H1 (cell line): ENCODE measurements at regions not wholly inside any gene's neighbourhood (a gene's known extent, or its start where the extent isn't known, plus 50 kb on each side); places are given as distances from the start of the nearest gene placed in this dataset.

Experiments
- CTCF ChIA-PET: fragments of 300-600 bp; sonication (Branson Sonifier 250); formaldehyde crosslinking; loops from one replicate; lab custom pipeline; 2021; ENCODE audit not compliant: partially characterized antibody; lab: Charles Lee
- POLR2A ChIA-PET: fragments of 300-600 bp; sonication (Branson Sonifier 250); formaldehyde crosslinking; loops from one replicate; lab custom pipeline; 2021; ENCODE audit warnings: inconsistent platforms; ENCODE audit not compliant: partially characterized antibody; lab: Charles Lee
- DNase-seq, 2 experiments: peaks; one replicate each; pipeline versions ENCODE4 v3.0.0 to v3.0.0-alpha.2; 2010 to 2022; ENCODE audit warnings: low spot score in 2 of 2, low read depth in 1 of 2, mixed read lengths in 1 of 2
- FAIRE-seq: peaks from 2 replicates; lab custom pipeline; 2011; peaks lifted over from hg19 to GRCh38; lab: Jason Lieb, UNC
- H2AFZ ChIP-seq: 2 replicates; pipeline ENCODE4 v1.8.1; 2012; ENCODE audit warnings: low read length, inconsistent platforms
- H2AK5ac ChIP-seq: 2 replicates; pipeline ENCODE4 v1.6.1; 2013; ENCODE audit warnings: low read depth, low read length
- H2BK120ac ChIP-seq: replicated peaks from 2 replicates; pipeline ENCODE3; 2013; ENCODE audit warnings: low read depth, low read length, inconsistent platforms
- H2BK12ac ChIP-seq: 2 replicates; pipeline ENCODE4 v1.6.1; 2013; ENCODE audit warnings: low read depth, low read length
- H2BK15ac ChIP-seq: 2 replicates; pipeline ENCODE4 v1.6.1; 2013; ENCODE audit warnings: low read length
- H2BK20ac ChIP-seq: 2 replicates; pipeline ENCODE4 v1.6.1; 2013; ENCODE audit warnings: low read length
- H2BK5ac ChIP-seq: 2 replicates; pipeline ENCODE4 v1.6.1; 2013; ENCODE audit warnings: low read depth, low read length
- H3K14ac ChIP-seq: 2 replicates; pipeline ENCODE4 v1.6.1; 2013; ENCODE audit warnings: inconsistent platforms; ENCODE audit not compliant: insufficient read length
- H3K18ac ChIP-seq: 2 replicates; pipeline ENCODE4 v1.6.1; 2013; ENCODE audit warnings: low read length; ENCODE audit errors: extremely low read depth
- H3K23ac ChIP-seq: 2 replicates; pipeline ENCODE4 v1.6.1; 2013; ENCODE audit warnings: inconsistent platforms; ENCODE audit not compliant: insufficient read length
- H3K23me2 ChIP-seq: 2 replicates; pipeline ENCODE4 v1.6.1; 2013; ENCODE audit warnings: low read depth, low read length
- H3K27ac ChIP-seq: 2 replicates; pipeline ENCODE4 v1.6.1; 2011; ENCODE audit warnings: low read depth, low read length, inconsistent platforms
- H3K27me3 ChIP-seq, 4 experiments: replicated peaks in 1 of 4; 1 replicate in 1 of 4; 2 replicates in 3 of 4; pipeline versions ENCODE4 v1.6.1 to v1.8.1; 2011 to 2013; ENCODE audit warnings: low read length in 3 of 4, mild to moderate bottlenecking in 3 of 4, inconsistent platforms in 2 of 4, mixed read lengths in 2 of 4, moderate library complexity in 1 of 4; ENCODE audit not compliant: control insufficient read depth in 3 of 4, insufficient read depth in 3 of 4; ENCODE audit errors: extremely low read depth in 1 of 4
- H3K36me3 ChIP-seq, 4 experiments: 2 replicates each; pipeline versions ENCODE4 v1.6.1 to v1.8.1; 2011 to 2013; ENCODE audit warnings: mild to moderate bottlenecking in 4 of 4, low read length in 3 of 4, moderate library complexity in 2 of 4, control low read depth in 1 of 4, inconsistent platforms in 1 of 4; ENCODE audit not compliant: insufficient read depth in 4 of 4, control insufficient read depth in 2 of 4
- H3K4ac ChIP-seq: replicated peaks from 2 replicates; pipeline ENCODE3; 2013; ENCODE audit warnings: low read length, low read depth, mixed read lengths, inconsistent platforms; ENCODE audit not compliant: insufficient read length
- H3K4me1 ChIP-seq, 4 experiments: replicated peaks in 1 of 4; 1 replicate in 1 of 4; 2 replicates in 3 of 4; pipeline versions ENCODE4 v1.6.1 to v1.8.1; 2011 to 2013; ENCODE audit warnings: low read length in 3 of 4, inconsistent platforms in 2 of 4, mixed read lengths in 1 of 4; ENCODE audit not compliant: insufficient read depth in 4 of 4, control insufficient read depth in 3 of 4
- H3K4me2 ChIP-seq, 2 experiments: 2 replicates each; pipeline versions ENCODE4 v1.6.1 to v1.8.1; 2011 to 2013; ENCODE audit warnings: low read depth in 2 of 2, low read length in 2 of 2, control low read depth in 1 of 2, inconsistent platforms in 1 of 2, mild to moderate bottlenecking in 1 of 2; ENCODE audit not compliant: insufficient read depth in 1 of 2
- H3K4me3 ChIP-seq, 4 experiments: fragments of 200-600, 300-600 bp in 1 of 4; sonication (generic), shearing (Covaris generic), sonication (Bioruptor Twin) in 1 of 4; 2 replicates each; pipeline versions ENCODE4 v1.5.1 to v1.8.1; 2011 to 2016; ENCODE audit warnings: low read length in 4 of 4, low read depth in 3 of 4, control low read depth in 2 of 4, inconsistent platforms in 2 of 4, mild to moderate bottlenecking in 2 of 4, mixed read lengths in 1 of 4, moderate library complexity in 1 of 4; ENCODE audit not compliant: insufficient read depth in 2 of 4; ENCODE audit errors: extremely low read depth in 1 of 4
- H3K56ac ChIP-seq: replicated peaks from 2 replicates; pipeline ENCODE3; 2013; ENCODE audit warnings: low read depth, mild to moderate bottlenecking, mixed read lengths, low read length, inconsistent platforms; ENCODE audit not compliant: insufficient read length
- H3K79me1 ChIP-seq: 2 replicates; pipeline ENCODE4 v1.6.1; 2013; ENCODE audit warnings: low read depth, low read length, control low read depth
- H3K79me2 ChIP-seq, 2 experiments: 2 replicates each; pipeline versions ENCODE4 v1.6.1 to v1.8.1; 2012 to 2013; ENCODE audit warnings: low read length in 2 of 2, mild to moderate bottlenecking in 2 of 2, inconsistent platforms in 1 of 2; ENCODE audit not compliant: insufficient read depth in 2 of 2, control insufficient read depth in 1 of 2
- H3K9ac ChIP-seq, 4 experiments: replicated peaks in 1 of 4; 1 replicate in 1 of 4; 2 replicates in 3 of 4; pipeline versions ENCODE4 v1.6.1 to v1.8.1; 2011 to 2013; ENCODE audit warnings: low read depth in 3 of 4, low read length in 3 of 4, control low read depth in 2 of 4, mild to moderate bottlenecking in 2 of 4, moderate library complexity in 2 of 4, inconsistent platforms in 1 of 4; ENCODE audit errors: extremely low read depth in 1 of 4
- H3K9me3 ChIP-seq, 2 experiments: 2 replicates each; pipeline versions ENCODE4 v1.6.1 to v1.8.1; 2012 to 2013; ENCODE audit warnings: mild to moderate bottlenecking in 2 of 2, moderate library complexity in 2 of 2, control low read depth in 1 of 2, inconsistent platforms in 1 of 2, low read depth in 1 of 2, low read length in 1 of 2, mixed read lengths in 1 of 2; ENCODE audit not compliant: insufficient read depth in 2 of 2
- H4K20me1 ChIP-seq, 2 experiments: replicated peaks in 1 of 2; 2 replicates each; pipeline versions ENCODE3 to v1.8.1; 2011 to 2013; ENCODE audit warnings: inconsistent platforms in 2 of 2, low read length in 2 of 2, mild to moderate bottlenecking in 1 of 2; ENCODE audit not compliant: insufficient read depth in 2 of 2, control insufficient read depth in 1 of 2
- H4K5ac ChIP-seq: 2 replicates; pipeline ENCODE4 v1.6.1; 2013; ENCODE audit warnings: low read length, low read depth, mixed read lengths, inconsistent platforms; ENCODE audit not compliant: insufficient read length
- H4K8ac ChIP-seq: 2 replicates; pipeline ENCODE4 v1.8.0; 2013; ENCODE audit warnings: mild to moderate bottlenecking, moderate library complexity, low read length, inconsistent platforms; ENCODE audit not compliant: insufficient read depth; ENCODE audit errors: extremely low read depth
- H4K91ac ChIP-seq: replicated peaks from 2 replicates; pipeline ENCODE3; 2013; ENCODE audit warnings: low read length, mixed read lengths, inconsistent platforms; ENCODE audit not compliant: insufficient read length
- CTBP2 ChIP-seq: IDR thresholded peaks from 2 replicates; pipeline ENCODE4 v1.7.0; 2011; ENCODE audit warnings: borderline replicate concordance, mild to moderate bottlenecking, moderate library complexity, mixed read lengths, low read length; ENCODE audit not compliant: insufficient read depth, insufficient read length
- CTCF ChIP-seq, 3 experiments: IDR thresholded peaks; 1 replicate in 2 of 3; 2 replicates in 1 of 3; pipeline versions ENCODE4 v1.5.1 to v1.6.1; 2011; ENCODE audit warnings: low read length in 3 of 3, mild to moderate bottlenecking in 3 of 3, inconsistent platforms in 2 of 3, low read depth in 1 of 3, moderate library complexity in 1 of 3; ENCODE audit not compliant: insufficient read depth in 1 of 3; ENCODE audit errors: control extremely low read depth in 1 of 3
- KDM5A ChIP-seq: fragments of 200-600 bp; IDR thresholded peaks from 2 replicates; pipeline ENCODE4 v1.7.1; 2012; ENCODE audit warnings: mild to moderate bottlenecking, low read length, inconsistent platforms, mixed read lengths
- MAFK ChIP-seq: IDR thresholded peaks from 2 replicates; pipeline ENCODE4 v1.6.1; 2012; ENCODE audit warnings: low read depth, mild to moderate bottlenecking, improper control_type of control experiment, low read length
- RAD21 ChIP-seq, 2 experiments: IDR thresholded peaks in 1 of 2; conservative IDR thresholded peaks in 1 of 2; 2 replicates each; pipeline ENCODE4 v1.6.1; 2011; ENCODE audit warnings: low read depth in 2 of 2, low read length in 2 of 2, improper control_type of control experiment in 1 of 2, inconsistent platforms in 1 of 2, mild to moderate bottlenecking in 1 of 2, moderate library complexity in 1 of 2
- SIX5 ChIP-seq: IDR thresholded peaks from 2 replicates; pipeline ENCODE4 v1.6.1; 2011; ENCODE audit warnings: mild to moderate bottlenecking, low read depth, low read length
- SP1 ChIP-seq: IDR thresholded peaks from 2 replicates; pipeline ENCODE4 v1.6.1; 2011; ENCODE audit warnings: low read depth, low read length
- ZNF274 ChIP-seq: IDR thresholded peaks from 2 replicates; pipeline ENCODE4 v1.7.0; 2012; ENCODE audit warnings: low read length, borderline replicate concordance; ENCODE audit errors: extremely low read depth
- WGBS, 2 experiments: shearing (Covaris generic) in 1 of 2; methylation state at CpG; one replicate each; pipeline versions ENCODE4 v1.1.6 to v1.1.7; 2013 to 2015; ENCODE audit warnings: low lambda C conversion rate in 2 of 2, mixed read lengths in 2 of 2, inconsistent platforms in 1 of 2, low coverage in 1 of 2, missing lambda C conversion rate in 1 of 2; ENCODE audit not compliant: insufficient replicate concordance in 2 of 2, insufficient coverage in 1 of 2, insufficient read length in 1 of 2; ENCODE audit errors: extremely low coverage in 1 of 2, missing lambda C conversion rate in 1 of 2; 5-methylcytosine and 5-hydroxymethylcytosine counted together
- TF ChIP-seq, protein P1 (sequence below): IDR thresholded peaks from 2 replicates; pipeline ENCODE4 v1.6.1; 2011; ENCODE audit warnings: low read depth, mild to moderate bottlenecking, low read length; ENCODE audit not compliant: insufficient read depth
- TF ChIP-seq, protein P2 (sequence below): IDR thresholded peaks from 2 replicates; pipeline ENCODE4 v1.6.1; 2012; ENCODE audit warnings: inconsistent platforms

GRCh38 chr10:130763491-130763890 lies 548.0 kb downstream of the TCERG1L start:
- H2AK5ac ChIP-seq, result no peak overlapping the region
- no peak overlapping the region for H3K14ac ChIP-seq
- no peak overlapping the region for H3K27ac ChIP-seq
- no peak overlapping the region for H3K23ac ChIP-seq
- no peak overlapping the region for H3K56ac ChIP-seq
- H3K27me3 ChIP-seq, result no peaks in the 10 kb centered on the region
- no peak overlapping the region for H3K4me2 ChIP-seq
- no peak overlapping the region for H2AFZ ChIP-seq
- H3K9me3 ChIP-seq, result peaks cover 18 to 24% of the 10 kb centered on the region in 2 experiments
- no peak overlapping the region for H2BK120ac ChIP-seq
- no peak overlapping the region for H4K8ac ChIP-seq
- no peaks in the 10 kb centered on the region for H4K20me1 ChIP-seq
- H3K79me2 ChIP-seq, result no peaks in the 10 kb centered on the region
- ChIA-PET POLR2A (interaction anchor here (0.6 kb wide), 1 partner anchor 1222 kb away, joined by 3 read pairs; no protein-coding TSS in a partner anchor), CTCF (interaction anchor here (2.0 kb wide), 1 partner anchor 19 kb away, joined by 5 read pairs; no protein-coding TSS in a partner anchor)
- no peak overlapping the region for H2BK15ac ChIP-seq
- H2BK12ac ChIP-seq, result no peak overlapping the region
- no peak overlapping the region for H4K91ac ChIP-seq
- H3K36me3 ChIP-seq, result no peaks in the 10 kb centered on the region
- H4K5ac ChIP-seq, result no peak overlapping the region
- H3K4me1 ChIP-seq, result no peaks in the 10 kb centered on the region
- 87% methylated on average over 4 of the region's 4 CpGs; no CpG with 5 or more reads in 1 of the 2 experiments for WGBS, 2 experiments
- no peak overlapping the region for H2BK20ac ChIP-seq
- H3K4me3 ChIP-seq, result no peak overlapping the region
- no peaks in the 10 kb centered on the region for H3K79me1 ChIP-seq
- no peak overlapping the region for H3K9ac ChIP-seq
- H3K18ac ChIP-seq, result no peak overlapping the region
- H3K4ac ChIP-seq, result no peak overlapping the region
- H2BK5ac ChIP-seq, result no peak overlapping the region
- H3K23me2 ChIP-seq, result peaks cover 2% of the 10 kb centered on the region; the same call in 1 of the 2 replicates
- no peak for DNase-seq
- no peak for FAIRE-seq
- no peak for TF ChIP-seq CTBP2
- peak; percentile 12 to 24 (median 17); a peak in 3 of 4 replicates for TF ChIP-seq CTCF (IDR thresholded peaks at IDR 0.05; ENCODE audit: control extremely low read depth in 1 of 3, insufficient read depth in 1 of 3, low read depth in 1 of 3, low read length in 3 of 3)
- no peak for TF ChIP-seq SP1
- TF ChIP-seq SIX5, result no peak
- peak; percentile 18 to 40; a peak in 3 of 4 replicates for TF ChIP-seq RAD21 (IDR thresholded peaks at IDR 0.05 in 1 of 2, conservative IDR thresholded peaks at IDR 0.05 in 1 of 2; ENCODE audit: low read depth in 2 of 2, low read length in 2 of 2)
- no peak for TF ChIP-seq MAFK
- TF ChIP-seq, protein P1, sequence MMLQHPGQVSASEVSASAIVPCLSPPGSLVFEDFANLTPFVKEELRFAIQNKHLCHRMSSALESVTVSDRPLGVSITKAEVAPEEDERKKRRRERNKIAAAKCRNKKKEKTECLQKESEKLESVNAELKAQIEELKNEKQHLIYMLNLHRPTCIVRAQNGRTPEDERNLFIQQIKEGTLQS, result no peak
- TF ChIP-seq, protein P2, sequence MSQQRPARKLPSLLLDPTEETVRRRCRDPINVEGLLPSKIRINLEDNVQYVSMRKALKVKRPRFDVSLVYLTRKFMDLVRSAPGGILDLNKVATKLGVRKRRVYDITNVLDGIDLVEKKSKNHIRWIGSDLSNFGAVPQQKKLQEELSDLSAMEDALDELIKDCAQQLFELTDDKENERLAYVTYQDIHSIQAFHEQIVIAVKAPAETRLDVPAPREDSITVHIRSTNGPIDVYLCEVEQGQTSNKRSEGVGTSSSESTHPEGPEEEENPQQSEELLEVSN, result no peak
- TF ChIP-seq ZNF274, result no peak
- no peak for TF ChIP-seq KDM5A
